ENCODE measurements at regions not wholly inside any gene's neighbourhood (a gene's known extent, or its start where the extent isn't known, plus 50 kb on each side); places are given as distances from the start of the nearest gene placed in this dataset.

DNA sequence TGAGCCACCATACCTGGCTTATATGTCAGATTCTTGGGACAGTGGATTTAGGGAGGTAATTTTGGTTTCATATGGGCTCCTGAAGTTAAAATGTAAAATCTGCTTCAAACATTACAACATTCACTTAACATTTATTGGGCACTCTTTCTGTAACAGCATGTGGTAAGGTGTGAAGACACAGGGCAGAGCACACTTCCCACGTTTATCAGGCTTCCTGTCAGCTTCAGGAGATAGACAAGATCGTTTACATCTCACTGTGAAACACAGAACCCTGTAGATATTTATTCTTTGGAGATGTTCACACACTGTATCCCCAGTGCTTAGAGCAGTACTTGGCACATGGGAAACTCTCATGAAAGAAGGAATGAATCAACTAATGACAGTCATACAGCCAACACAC lies 426.0 kb upstream of the RARB start:
- TF ChIP-seq, protein P1, sequence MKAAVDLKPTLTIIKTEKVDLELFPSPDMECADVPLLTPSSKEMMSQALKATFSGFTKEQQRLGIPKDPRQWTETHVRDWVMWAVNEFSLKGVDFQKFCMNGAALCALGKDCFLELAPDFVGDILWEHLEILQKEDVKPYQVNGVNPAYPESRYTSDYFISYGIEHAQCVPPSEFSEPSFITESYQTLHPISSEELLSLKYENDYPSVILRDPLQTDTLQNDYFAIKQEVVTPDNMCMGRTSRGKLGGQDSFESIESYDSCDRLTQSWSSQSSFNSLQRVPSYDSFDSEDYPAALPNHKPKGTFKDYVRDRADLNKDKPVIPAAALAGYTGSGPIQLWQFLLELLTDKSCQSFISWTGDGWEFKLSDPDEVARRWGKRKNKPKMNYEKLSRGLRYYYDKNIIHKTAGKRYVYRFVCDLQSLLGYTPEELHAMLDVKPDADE (IDR thresholded peaks at IDR 0.05) = no peak
- no peak for TF ChIP-seq CREB1 (CRISPR knock-in tag; IDR thresholded peaks at IDR 0.05; ENCODE audit: low read depth)
- no peak for TF ChIP-seq POLR2AphosphoS5 (IDR thresholded peaks at IDR 0.05; ENCODE audit: low read depth)
- TF ChIP-seq NANOG (IDR thresholded peaks at IDR 0.05; ENCODE audit: borderline replicate concordance) = no peak
- no peak for TF ChIP-seq JUNB (IDR thresholded peaks at IDR 0.05; ENCODE audit: unreplicated experiment)
- TF ChIP-seq, protein P2, sequence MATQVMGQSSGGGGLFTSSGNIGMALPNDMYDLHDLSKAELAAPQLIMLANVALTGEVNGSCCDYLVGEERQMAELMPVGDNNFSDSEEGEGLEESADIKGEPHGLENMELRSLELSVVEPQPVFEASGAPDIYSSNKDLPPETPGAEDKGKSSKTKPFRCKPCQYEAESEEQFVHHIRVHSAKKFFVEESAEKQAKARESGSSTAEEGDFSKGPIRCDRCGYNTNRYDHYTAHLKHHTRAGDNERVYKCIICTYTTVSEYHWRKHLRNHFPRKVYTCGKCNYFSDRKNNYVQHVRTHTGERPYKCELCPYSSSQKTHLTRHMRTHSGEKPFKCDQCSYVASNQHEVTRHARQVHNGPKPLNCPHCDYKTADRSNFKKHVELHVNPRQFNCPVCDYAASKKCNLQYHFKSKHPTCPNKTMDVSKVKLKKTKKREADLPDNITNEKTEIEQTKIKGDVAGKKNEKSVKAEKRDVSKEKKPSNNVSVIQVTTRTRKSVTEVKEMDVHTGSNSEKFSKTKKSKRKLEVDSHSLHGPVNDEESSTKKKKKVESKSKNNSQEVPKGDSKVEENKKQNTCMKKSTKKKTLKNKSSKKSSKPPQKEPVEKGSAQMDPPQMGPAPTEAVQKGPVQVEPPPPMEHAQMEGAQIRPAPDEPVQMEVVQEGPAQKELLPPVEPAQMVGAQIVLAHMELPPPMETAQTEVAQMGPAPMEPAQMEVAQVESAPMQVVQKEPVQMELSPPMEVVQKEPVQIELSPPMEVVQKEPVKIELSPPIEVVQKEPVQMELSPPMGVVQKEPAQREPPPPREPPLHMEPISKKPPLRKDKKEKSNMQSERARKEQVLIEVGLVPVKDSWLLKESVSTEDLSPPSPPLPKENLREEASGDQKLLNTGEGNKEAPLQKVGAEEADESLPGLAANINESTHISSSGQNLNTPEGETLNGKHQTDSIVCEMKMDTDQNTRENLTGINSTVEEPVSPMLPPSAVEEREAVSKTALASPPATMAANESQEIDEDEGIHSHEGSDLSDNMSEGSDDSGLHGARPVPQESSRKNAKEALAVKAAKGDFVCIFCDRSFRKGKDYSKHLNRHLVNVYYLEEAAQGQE (IDR thresholded peaks at IDR 0.05; ENCODE audit: unreplicated experiment) = no peak
- TF ChIP-seq STAT1 (IDR thresholded peaks at IDR 0.05; ENCODE audit: unreplicated experiment) = no peak
- TF ChIP-seq EZH2 (IDR thresholded peaks at IDR 0.05; ENCODE audit: low read depth, unreplicated experiment) = no peak
- no peak for TF ChIP-seq EZH2phosphoT487 (IDR thresholded peaks at IDR 0.05; ENCODE audit: unreplicated experiment)
- no peak for TF ChIP-seq ZNF331 (CRISPR knock-in tag; IDR thresholded peaks at IDR 0.05; ENCODE audit: low read depth)
- TF ChIP-seq, protein P3, sequence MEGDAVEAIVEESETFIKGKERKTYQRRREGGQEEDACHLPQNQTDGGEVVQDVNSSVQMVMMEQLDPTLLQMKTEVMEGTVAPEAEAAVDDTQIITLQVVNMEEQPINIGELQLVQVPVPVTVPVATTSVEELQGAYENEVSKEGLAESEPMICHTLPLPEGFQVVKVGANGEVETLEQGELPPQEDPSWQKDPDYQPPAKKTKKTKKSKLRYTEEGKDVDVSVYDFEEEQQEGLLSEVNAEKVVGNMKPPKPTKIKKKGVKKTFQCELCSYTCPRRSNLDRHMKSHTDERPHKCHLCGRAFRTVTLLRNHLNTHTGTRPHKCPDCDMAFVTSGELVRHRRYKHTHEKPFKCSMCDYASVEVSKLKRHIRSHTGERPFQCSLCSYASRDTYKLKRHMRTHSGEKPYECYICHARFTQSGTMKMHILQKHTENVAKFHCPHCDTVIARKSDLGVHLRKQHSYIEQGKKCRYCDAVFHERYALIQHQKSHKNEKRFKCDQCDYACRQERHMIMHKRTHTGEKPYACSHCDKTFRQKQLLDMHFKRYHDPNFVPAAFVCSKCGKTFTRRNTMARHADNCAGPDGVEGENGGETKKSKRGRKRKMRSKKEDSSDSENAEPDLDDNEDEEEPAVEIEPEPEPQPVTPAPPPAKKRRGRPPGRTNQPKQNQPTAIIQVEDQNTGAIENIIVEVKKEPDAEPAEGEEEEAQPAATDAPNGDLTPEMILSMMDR (conservative IDR thresholded peaks at IDR 0.05; ENCODE audit: low read depth in 2 of 2) = no peak
- TF ChIP-seq ZNF114 (CRISPR knock-in tag; IDR thresholded peaks at IDR 0.05) = no peak
- TF ChIP-seq, protein P4, sequence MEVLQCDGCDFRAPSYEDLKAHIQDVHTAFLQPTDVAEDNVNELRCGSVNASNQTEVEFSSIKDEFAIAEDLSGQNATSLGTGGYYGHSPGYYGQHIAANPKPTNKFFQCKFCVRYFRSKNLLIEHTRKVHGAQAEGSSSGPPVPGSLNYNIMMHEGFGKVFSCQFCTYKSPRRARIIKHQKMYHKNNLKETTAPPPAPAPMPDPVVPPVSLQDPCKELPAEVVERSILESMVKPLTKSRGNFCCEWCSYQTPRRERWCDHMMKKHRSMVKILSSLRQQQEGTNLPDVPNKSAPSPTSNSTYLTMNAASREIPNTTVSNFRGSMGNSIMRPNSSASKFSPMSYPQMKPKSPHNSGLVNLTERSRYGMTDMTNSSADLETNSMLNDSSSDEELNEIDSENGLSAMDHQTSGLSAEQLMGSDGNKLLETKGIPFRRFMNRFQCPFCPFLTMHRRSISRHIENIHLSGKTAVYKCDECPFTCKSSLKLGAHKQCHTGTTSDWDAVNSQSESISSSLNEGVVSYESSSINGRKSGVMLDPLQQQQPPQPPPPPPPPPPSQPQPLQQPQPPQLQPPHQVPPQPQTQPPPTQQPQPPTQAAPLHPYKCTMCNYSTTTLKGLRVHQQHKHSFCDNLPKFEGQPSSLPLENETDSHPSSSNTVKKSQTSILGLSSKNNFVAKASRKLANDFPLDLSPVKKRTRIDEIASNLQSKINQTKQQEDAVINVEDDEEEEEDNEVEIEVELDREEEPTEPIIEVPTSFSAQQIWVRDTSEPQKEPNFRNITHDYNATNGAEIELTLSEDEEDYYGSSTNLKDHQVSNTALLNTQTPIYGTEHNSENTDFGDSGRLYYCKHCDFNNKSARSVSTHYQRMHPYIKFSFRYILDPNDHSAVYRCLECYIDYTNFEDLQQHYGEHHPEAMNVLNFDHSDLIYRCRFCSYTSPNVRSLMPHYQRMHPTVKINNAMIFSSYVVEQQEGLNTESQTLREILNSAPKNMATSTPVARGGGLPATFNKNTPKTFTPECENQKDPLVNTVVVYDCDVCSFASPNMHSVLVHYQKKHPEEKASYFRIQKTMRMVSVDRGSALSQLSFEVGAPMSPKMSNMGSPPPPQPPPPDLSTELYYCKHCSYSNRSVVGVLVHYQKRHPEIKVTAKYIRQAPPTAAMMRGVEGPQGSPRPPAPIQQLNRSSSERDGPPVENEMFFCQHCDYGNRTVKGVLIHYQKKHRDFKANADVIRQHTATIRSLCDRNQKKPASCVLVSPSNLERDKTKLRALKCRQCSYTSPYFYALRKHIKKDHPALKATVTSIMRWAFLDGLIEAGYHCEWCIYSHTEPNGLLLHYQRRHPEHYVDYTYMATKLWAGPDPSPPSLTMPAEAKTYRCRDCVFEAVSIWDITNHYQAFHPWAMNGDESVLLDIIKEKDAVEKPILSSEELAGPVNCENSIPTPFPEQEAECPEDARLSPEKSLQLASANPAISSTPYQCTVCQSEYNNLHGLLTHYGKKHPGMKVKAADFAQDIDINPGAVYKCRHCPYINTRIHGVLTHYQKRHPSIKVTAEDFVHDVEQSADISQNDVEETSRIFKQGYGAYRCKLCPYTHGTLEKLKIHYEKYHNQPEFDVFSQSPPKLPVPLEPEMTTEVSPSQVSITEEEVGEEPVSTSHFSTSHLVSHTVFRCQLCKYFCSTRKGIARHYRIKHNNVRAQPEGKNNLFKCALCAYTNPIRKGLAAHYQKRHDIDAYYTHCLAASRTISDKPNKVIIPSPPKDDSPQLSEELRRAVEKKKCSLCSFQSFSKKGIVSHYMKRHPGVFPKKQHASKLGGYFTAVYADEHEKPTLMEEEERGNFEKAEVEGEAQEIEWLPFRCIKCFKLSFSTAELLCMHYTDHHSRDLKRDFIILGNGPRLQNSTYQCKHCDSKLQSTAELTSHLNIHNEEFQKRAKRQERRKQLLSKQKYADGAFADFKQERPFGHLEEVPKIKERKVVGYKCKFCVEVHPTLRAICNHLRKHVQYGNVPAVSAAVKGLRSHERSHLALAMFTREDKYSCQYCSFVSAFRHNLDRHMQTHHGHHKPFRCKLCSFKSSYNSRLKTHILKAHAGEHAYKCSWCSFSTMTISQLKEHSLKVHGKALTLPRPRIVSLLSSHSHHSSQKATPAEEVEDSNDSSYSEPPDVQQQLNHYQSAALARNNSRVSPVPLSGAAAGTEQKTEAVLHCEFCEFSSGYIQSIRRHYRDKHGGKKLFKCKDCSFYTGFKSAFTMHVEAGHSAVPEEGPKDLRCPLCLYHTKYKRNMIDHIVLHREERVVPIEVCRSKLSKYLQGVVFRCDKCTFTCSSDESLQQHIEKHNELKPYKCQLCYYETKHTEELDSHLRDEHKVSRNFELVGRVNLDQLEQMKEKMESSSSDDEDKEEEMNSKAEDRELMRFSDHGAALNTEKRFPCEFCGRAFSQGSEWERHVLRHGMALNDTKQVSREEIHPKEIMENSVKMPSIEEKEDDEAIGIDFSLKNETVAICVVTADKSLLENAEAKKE (CRISPR knock-in tag; IDR thresholded peaks at IDR 0.05) = no peak
- Histone ChIP-seq H3K4me2 (no peak overlapping the region), H3K79me2 (replicated peaks; ENCODE audit: insufficient read depth) (no peaks in the 10 kb centered on the region), H3K9me2 (ENCODE audit: insufficient read depth) (no peaks in the 10 kb centered on the region), H3F3A (replicated peaks; ENCODE audit: low read depth) (no peaks in the 10 kb centered on the region), H4K20me1 (replicated peaks; ENCODE audit: insufficient read depth) (no peaks in the 10 kb centered on the region), H3K4me3 (no peak overlapping the region), H3K36me3 (ENCODE audit: insufficient read depth) (no peaks in the 10 kb centered on the region), H3K27ac (ENCODE audit: low read depth) (no peak overlapping the region), H3K4me1 (ENCODE audit: insufficient read depth) (no peaks in the 10 kb centered on the region), H2AFZ (no peak overlapping the region), H3K27me3 (ENCODE audit: insufficient read depth) (no peaks in the 10 kb centered on the region)
- Mint-ChIP-seq H3K4me3 (no peak overlapping the region), H3K27me3 (ENCODE audit: insufficient read depth, low read depth, poor library complexity) (peaks cover 1% of the 10 kb centered on the region), H3K27ac (no peak overlapping the region), H3K36me3 (ENCODE audit: low read depth) (no peaks in the 10 kb centered on the region), H3K9me3 (no peaks in the 10 kb centered on the region), H3K4me1 (peaks cover 5% of the 10 kb centered on the region; the same call in 1 of the 3 replicates)
- no peak for ATAC-seq
- no peak for DNase-seq (ENCODE audit: low spot score)
